K562 (cell line): ENCODE measurements at regions not wholly inside any gene's neighbourhood (a gene's known extent, or its start where the extent isn't known, plus 50 kb on each side); places are given as distances from the start of the nearest gene placed in this dataset.

ENCODE experiments used
- ATAC-seq: fragments of 200-7000 bp; cut with Tn5 transposase; 3 replicates; pipeline ENCODE4 v1.9.1; 2020; ENCODE audit warnings: moderate library complexity
- BruUV-seq: library from RNA; stranded (reverse); fragments of 400-500 nt; replicated peaks from 2 replicates; lab custom pipeline; 2021; lab: Mats Ljungman, UMichigan
- CTCF ChIA-PET: fragments of 300-600 bp; formaldehyde crosslinking; extraction: SDS; loops from one replicate; lab custom pipeline; 2021; ENCODE audit warnings: low intra/inter-chr PET ratio; lab: Yijun Ruan, JAX
- POLR2A ChIA-PET: fragments of 300-600, 350-650 bp; sonication (Branson Sonifier 250); formaldehyde crosslinking; extraction: SDS; loops from one replicate; lab custom pipeline; 2021; ENCODE audit warnings: antibody characterized with exemption, inconsistent platforms; lab: Yijun Ruan, JAX
- DNase-seq, 4 experiments: peaks; one replicate each; pipeline versions ENCODE4 v3.0.0 to v3.0.0-alpha.2; 2011 to 2018; ENCODE audit warnings: low spot score in 3 of 4, mixed read lengths in 3 of 4; ENCODE audit errors: extremely low read depth in 1 of 4
- FAIRE-seq: peaks from 2 replicates; lab custom pipeline; 2011; peaks lifted over from hg19 to GRCh38; lab: Jason Lieb, UNC
- H2AFZ ChIP-seq: 2 replicates; pipeline ENCODE4 v1.6.0; 2011; ENCODE audit warnings: low read depth, low read length, control low read depth, inconsistent platforms
- H3K27ac ChIP-seq: fragments of 200-600 bp; 3 replicates; pipeline ENCODE4 v1.8.0; 2011; ENCODE audit warnings: low read depth, mild to moderate bottlenecking, control low read depth, inconsistent platforms, low read length, moderate library complexity, mixed read lengths; ENCODE audit errors: extremely low read depth
- H3K27me3 ChIP-seq, 2 experiments: fragments of 300-600 bp in 1 of 2; 2 replicates in 1 of 2; 3 replicates in 1 of 2; pipeline versions ENCODE4 v1.6.0 to v1.8.0; 2011; ENCODE audit warnings: inconsistent platforms in 2 of 2, low read length in 2 of 2, mild to moderate bottlenecking in 1 of 2, mixed read lengths in 1 of 2, moderate library complexity in 1 of 2; ENCODE audit not compliant: control insufficient read depth in 2 of 2, insufficient read depth in 2 of 2
- H3K36me3 ChIP-seq: fragments of 300-600 bp; 3 replicates; pipeline ENCODE4 v1.8.0; 2011; ENCODE audit warnings: mild to moderate bottlenecking, low read length, inconsistent platforms; ENCODE audit not compliant: control insufficient read depth, insufficient read depth
- H3K4me1 ChIP-seq, 2 experiments: fragments of 200-600 bp in 1 of 2; replicated peaks in 1 of 2; 2 replicates in 1 of 2; 3 replicates in 1 of 2; pipeline versions ENCODE4 v1.5.1 to v1.8.0; 2011; ENCODE audit warnings: inconsistent platforms in 2 of 2, low read length in 2 of 2, mild to moderate bottlenecking in 1 of 2, mixed read lengths in 1 of 2, moderate library complexity in 1 of 2; ENCODE audit not compliant: control insufficient read depth in 2 of 2, insufficient read depth in 2 of 2
- H3K4me2 ChIP-seq: 2 replicates; pipeline ENCODE4 v1.6.1; 2011; ENCODE audit warnings: low read length, control low read depth, inconsistent platforms, mixed read lengths; ENCODE audit not compliant: insufficient read depth
- H3K4me3 ChIP-seq: fragments of 200-600 bp; sonication (generic), shearing (Covaris generic); 2 replicates; pipeline ENCODE4 v1.5.1; 2016; ENCODE audit warnings: control low read depth, inconsistent platforms
- H3K79me2 ChIP-seq: fragments of 200-600 bp; 3 replicates; pipeline ENCODE4 v1.8.0; 2011; ENCODE audit warnings: low read length, inconsistent platforms; ENCODE audit not compliant: control insufficient read depth, insufficient read depth
- H3K9ac ChIP-seq, 2 experiments: 2 replicates each; pipeline versions ENCODE4 v1.6.0 to v1.6.1; 2011; ENCODE audit warnings: low read depth in 2 of 2, low read length in 2 of 2, control low read depth in 1 of 2, inconsistent platforms in 1 of 2, mild to moderate bottlenecking in 1 of 2, mixed read lengths in 1 of 2; ENCODE audit not compliant: insufficient read depth in 1 of 2
- H3K9me1 ChIP-seq: one replicate; pipeline ENCODE4 v1.6.0; 2011; ENCODE audit warnings: inconsistent platforms, mild to moderate bottlenecking, low read length, moderate library complexity; ENCODE audit not compliant: control insufficient read depth, insufficient read depth
- H3K9me3 ChIP-seq: replicated peaks from 2 replicates; pipeline ENCODE4 v1.5.1; 2011; ENCODE audit warnings: low read depth, low read length, inconsistent platforms; ENCODE audit not compliant: control insufficient read depth, insufficient read depth
- H4K20me1 ChIP-seq: replicated peaks from 2 replicates; pipeline ENCODE4 v1.6.1; 2011; ENCODE audit warnings: low read length, inconsistent platforms, mixed read lengths; ENCODE audit not compliant: control insufficient read depth, insufficient read depth
- BRD9 ChIP-seq: fragments of 450-650 bp; IDR thresholded peaks from 2 replicates; pipeline ENCODE4 v1.6.1; 2018; ENCODE audit warnings: low read depth; ENCODE audit not compliant: partially characterized antibody
- FOS ChIP-seq: IDR thresholded peaks from 3 replicates; pipeline ENCODE4 v1.6.1; 2011; ENCODE audit not compliant: insufficient read length; ENCODE audit errors: extremely low read depth
- FOXK2 ChIP-seq, 2 experiments: fragments of 450-650 bp; IDR thresholded peaks in 1 of 2; conservative IDR thresholded peaks in 1 of 2; 2 replicates each; pipeline ENCODE4 v1.6.1; 2016; ENCODE audit warnings: low read depth in 2 of 2, mild to moderate bottlenecking in 1 of 2
- GABPB1 ChIP-seq: sonication (generic); formaldehyde crosslinking; IDR thresholded peaks from 2 replicates; pipeline ENCODE4 v1.8.0; 2022; ENCODE audit warnings: mild to moderate bottlenecking, missing genetic modification reagents
- HNRNPK ChIP-seq: fragments of 200-400 bp; formaldehyde crosslinking; IDR thresholded peaks from one replicate; pipeline ENCODE4 v1.6.1; 2018; ENCODE audit warnings: mild to moderate bottlenecking, low read depth, low read length; ENCODE audit not compliant: poor library complexity, severe bottlenecking
- MLX ChIP-seq, 2 experiments: fragments of 450-650 bp in 1 of 2; sonication (generic) in 1 of 2; formaldehyde crosslinking; conservative IDR thresholded peaks; 2 replicates each; pipeline versions ENCODE4 v1.4.0 to v1.8.1; 2020 to 2022; ENCODE audit warnings: mild to moderate bottlenecking in 1 of 2, missing genetic modification reagents in 1 of 2
- MTA3 ChIP-seq: fragments of 450-650 bp; formaldehyde crosslinking; IDR thresholded peaks from 2 replicates; pipeline ENCODE4 v1.6.1; 2017; ENCODE audit warnings: mild to moderate bottlenecking, borderline replicate concordance
- NCOA6 ChIP-seq: fragments of 450-650 bp; IDR thresholded peaks from 2 replicates; pipeline ENCODE4 v1.6.1; 2017; ENCODE audit warnings: mild to moderate bottlenecking
- NCOR1 ChIP-seq: fragments of 450-650 bp; IDR thresholded peaks from 2 replicates; pipeline ENCODE4 v1.6.1; 2016; ENCODE audit warnings: mild to moderate bottlenecking, moderate library complexity
- SP2 ChIP-seq: IDR thresholded peaks from 2 replicates; pipeline ENCODE4 v1.6.1; 2011; ENCODE audit warnings: mild to moderate bottlenecking, low read depth, low read length, moderate library complexity; ENCODE audit not compliant: poor library complexity, severe bottlenecking; ENCODE audit errors: extremely low read depth
- TEAD1 ChIP-seq, 2 experiments: fragments of 450-650 bp in 1 of 2; sonication (generic) in 1 of 2; formaldehyde crosslinking; IDR thresholded peaks; 2 replicates each; pipeline versions ENCODE4 v1.4.0 to v1.8.0; 2020 to 2022; ENCODE audit warnings: mild to moderate bottlenecking in 2 of 2, missing genetic modification reagents in 1 of 2
- ZNF143 ChIP-seq: sonication (generic); formaldehyde crosslinking; IDR thresholded peaks from 2 replicates; pipeline ENCODE4 v1.9.0; 2022; ENCODE audit warnings: mild to moderate bottlenecking, missing genetic modification reagents
- ZNF41 ChIP-seq: fragments of 250-450 bp; sonication (Bioruptor Pico); conservative IDR thresholded peaks from 2 replicates; pipeline ENCODE4 v1.4.0; 2020; ENCODE audit warnings: mild to moderate bottlenecking
- ZNF444 ChIP-seq: fragments of 250-450 bp; sonication (Bioruptor Pico); IDR thresholded peaks from 2 replicates; pipeline ENCODE4 v1.4.0; 2020; ENCODE audit warnings: mild to moderate bottlenecking, moderate library complexity
- ZNF507 ChIP-seq: conservative IDR thresholded peaks from 2 replicates; pipeline ENCODE4 v1.6.1; 2017; ENCODE audit warnings: missing genetic modification characterization, missing compliant biosample characterization
- WGBS: fragments of 100-300 bp; shearing (Covaris generic); methylation state at CpG from one replicate; pipeline ENCODE4 v1.1.6; 2016; ENCODE audit warnings: low coverage, mixed read lengths; ENCODE audit not compliant: insufficient coverage; ENCODE audit errors: missing lambda C conversion rate; 5-methylcytosine and 5-hydroxymethylcytosine counted together
- in situ Hi-C: fragments of 300-500 bp; cut with MboI; formaldehyde crosslinking; loops from 4 replicates; pipeline ENCODE4 v1.15.0; 2018; ENCODE audit warnings: inconsistent platforms, mixed read lengths
- intact Hi-C: fragments of 100-400 bp; cut with micrococcal nuclease; formaldehyde crosslinking; loops from 2 replicates; pipeline ENCODE4 v1.14.2; 2022
- TF ChIP-seq, protein P1 (sequence below), 3 experiments: fragments of 200-800 bp in 1 of 3; fragments of 250-450 bp in 1 of 3; fragments of 450-650 bp in 1 of 3; sonication (Bioruptor Pico) in 1 of 3; sonication (Bioruptor generic) in 1 of 3; formaldehyde crosslinking in 1 of 3; IDR thresholded peaks; 2 replicates each; pipeline versions ENCODE4 v1.6.1 to v1.8.0; 2016 to 2022; ENCODE audit warnings: mild to moderate bottlenecking in 2 of 3, missing genetic modification characterization in 2 of 3, missing compliant biosample characterization in 1 of 3, moderate library complexity in 1 of 3
- TF ChIP-seq, protein P2 (sequence below): fragments of 450-650 bp; formaldehyde crosslinking; IDR thresholded peaks from 2 replicates; pipeline ENCODE4 v1.4.0; 2020; ENCODE audit warnings: mild to moderate bottlenecking, moderate library complexity

- H3K36me3 ChIP-seq, result no peaks in the 10 kb centered on the region
- no peak overlapping the region for H3K9ac ChIP-seq
- in situ Hi-C loops (no loop called here), intact Hi-C loops (no loop called here)
- no peak for DNase-seq
- H3K9me3 ChIP-seq, result no peaks in the 10 kb centered on the region; the same call in 1 of the 2 replicates
- H2AFZ ChIP-seq, result no peak overlapping the region
- ATAC-seq, result no peak
- no peak overlapping the region for H3K4me3 ChIP-seq
- H3K79me2 ChIP-seq, result no peaks in the 10 kb centered on the region
- H3K27ac ChIP-seq, result no peak overlapping the region
- WGBS, result 0% methylated on average over 1 of the region's 1 CpG
- H3K27me3 ChIP-seq, result no peaks in the 10 kb centered on the region
- no peaks in the 10 kb centered on the region for H3K9me1 ChIP-seq
- CTCF ChIA-PET, result no interaction called here
- H3K4me1 ChIP-seq, result no peaks in the 10 kb centered on the region
- BruUV-seq, result no TSS peak
- H3K4me2 ChIP-seq, result no peak overlapping the region
- TF ChIP-seq GABPB1 (CRISPR knock-in tag) (no peak), MLX (CRISPR knock-in tag; conservative IDR thresholded peaks at IDR 0.05) (no peak), SP2 (no peak), TEAD1 (CRISPR knock-in tag; IDR thresholded peaks at IDR 0.05) (no peak), ZNF41 (CRISPR knock-in tag) (no peak), ZNF507 (no peak), ZNF143 (no peak), NCOR1 (no peak), ZNF444 (CRISPR knock-in tag) (no peak), MTA3 (no peak), FOS (no peak), HNRNPK (no peak), BRD9 (no peak), NCOA6 (no peak), FOXK2 (conservative IDR thresholded peaks at IDR 0.05 in 1 of 2, IDR thresholded peaks at IDR 0.05 in 1 of 2; ENCODE audit: low read depth in 2 of 2) (no peak)
- TF ChIP-seq, protein P1, sequence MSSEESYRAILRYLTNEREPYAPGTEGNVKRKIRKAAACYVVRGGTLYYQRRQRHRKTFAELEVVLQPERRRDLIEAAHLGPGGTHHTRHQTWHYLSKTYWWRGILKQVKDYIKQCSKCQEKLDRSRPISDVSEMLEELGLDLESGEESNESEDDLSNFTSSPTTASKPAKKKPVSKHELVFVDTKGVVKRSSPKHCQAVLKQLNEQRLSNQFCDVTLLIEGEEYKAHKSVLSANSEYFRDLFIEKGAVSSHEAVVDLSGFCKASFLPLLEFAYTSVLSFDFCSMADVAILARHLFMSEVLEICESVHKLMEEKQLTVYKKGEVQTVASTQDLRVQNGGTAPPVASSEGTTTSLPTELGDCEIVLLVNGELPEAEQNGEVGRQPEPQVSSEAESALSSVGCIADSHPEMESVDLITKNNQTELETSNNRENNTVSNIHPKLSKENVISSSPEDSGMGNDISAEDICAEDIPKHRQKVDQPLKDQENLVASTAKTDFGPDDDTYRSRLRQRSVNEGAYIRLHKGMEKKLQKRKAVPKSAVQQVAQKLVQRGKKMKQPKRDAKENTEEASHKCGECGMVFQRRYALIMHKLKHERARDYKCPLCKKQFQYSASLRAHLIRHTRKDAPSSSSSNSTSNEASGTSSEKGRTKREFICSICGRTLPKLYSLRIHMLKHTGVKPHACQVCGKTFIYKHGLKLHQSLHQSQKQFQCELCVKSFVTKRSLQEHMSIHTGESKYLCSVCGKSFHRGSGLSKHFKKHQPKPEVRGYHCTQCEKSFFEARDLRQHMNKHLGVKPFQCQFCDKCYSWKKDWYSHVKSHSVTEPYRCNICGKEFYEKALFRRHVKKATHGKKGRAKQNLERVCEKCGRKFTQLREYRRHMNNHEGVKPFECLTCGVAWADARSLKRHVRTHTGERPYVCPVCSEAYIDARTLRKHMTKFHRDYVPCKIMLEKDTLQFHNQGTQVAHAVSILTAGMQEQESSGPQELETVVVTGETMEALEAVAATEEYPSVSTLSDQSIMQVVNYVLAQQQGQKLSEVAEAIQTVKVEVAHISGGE (CRISPR knock-in tag; IDR thresholded peaks at IDR 0.05), result no peak
- TF ChIP-seq, protein P2, sequence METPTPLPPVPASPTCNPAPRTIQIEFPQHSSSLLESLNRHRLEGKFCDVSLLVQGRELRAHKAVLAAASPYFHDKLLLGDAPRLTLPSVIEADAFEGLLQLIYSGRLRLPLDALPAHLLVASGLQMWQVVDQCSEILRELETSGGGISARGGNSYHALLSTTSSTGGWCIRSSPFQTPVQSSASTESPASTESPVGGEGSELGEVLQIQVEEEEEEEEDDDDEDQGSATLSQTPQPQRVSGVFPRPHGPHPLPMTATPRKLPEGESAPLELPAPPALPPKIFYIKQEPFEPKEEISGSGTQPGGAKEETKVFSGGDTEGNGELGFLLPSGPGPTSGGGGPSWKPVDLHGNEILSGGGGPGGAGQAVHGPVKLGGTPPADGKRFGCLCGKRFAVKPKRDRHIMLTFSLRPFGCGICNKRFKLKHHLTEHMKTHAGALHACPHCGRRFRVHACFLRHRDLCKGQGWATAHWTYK (CRISPR knock-in tag), result no peak
- POLR2A ChIA-PET, result no interaction called here
- no peaks in the 10 kb centered on the region for H4K20me1 ChIP-seq
- no peak for FAIRE-seq
Measured at GRCh38 chr1:177427811-177428210, 257.1 kb downstream of the BRINP2 start.
